HG03064 (cell line): ENCODE measurements at regions not wholly inside any gene's neighbourhood (a gene's known extent, or its start where the extent isn't known, plus 50 kb on each side); places are given as distances from the start of the nearest gene placed in this dataset.

ENCODE experiments used
- ATAC-seq: cut with Tn5 transposase; IDR thresholded peaks from one replicate; pipeline ENCODE4 v1.9.1; 2021; ENCODE audit warnings: low read depth; ENCODE audit not compliant: unreplicated experiment

- no peak for ATAC-seq
Measured at GRCh38 chr2:16323551-16324543, 341.8 kb downstream of the CYRIA start.

GRCh38 chr2:16323126-16323520 lies 342.5 kb downstream of the CYRIA start:
- ATAC-seq = no peak

GRCh38 chr2:16322308-16323125 lies 343.1 kb downstream of the CYRIA start:
- no peak for ATAC-seq

- no peak for ATAC-seq
Measured at GRCh38 chr2:16321872-16322271, 343.8 kb downstream of the CYRIA start.

- ATAC-seq = no peak
Measured at GRCh38 chr2:16321256-16321655, 344.4 kb downstream of the CYRIA start.

- no peak for ATAC-seq
Measured at GRCh38 chr2:16320716-16321115, 344.9 kb downstream of the CYRIA start.

GRCh38 chr2:16319551-16320121 lies 346.0 kb downstream of the CYRIA start:
- ATAC-seq = no peak

GRCh38 chr2:16318474-16319195 lies 347.0 kb downstream of the CYRIA start:
- ATAC-seq = no peak

GRCh38 chr2:16318051-16318450 lies 347.6 kb downstream of the CYRIA start:
- ATAC-seq = no peak

- ATAC-seq = no peak
Measured at GRCh38 chr2:16317211-16317830, 348.3 kb downstream of the CYRIA start.

- ATAC-seq = no peak
Measured at GRCh38 chr2:16316456-16317210, 349.0 kb downstream of the CYRIA start.

GRCh38 chr2:16315908-16316307 lies 349.7 kb downstream of the CYRIA start:
- no peak for ATAC-seq

- no peak for ATAC-seq
Measured at GRCh38 chr2:16315458-16315835, 350.2 kb downstream of the CYRIA start.

GRCh38 chr2:16314691-16315457 lies 350.8 kb downstream of the CYRIA start:
- no peak for ATAC-seq

- no peak for ATAC-seq
Measured at GRCh38 chr2:16314001-16314400, 351.6 kb downstream of the CYRIA start.

- no peak for ATAC-seq
Measured at GRCh38 chr2:16313235-16313975, 352.2 kb downstream of the CYRIA start.

- no peak for ATAC-seq
Measured at GRCh38 chr2:16312771-16313170, 352.9 kb downstream of the CYRIA start.
